Right lobe of liver (tissue), 6 donors: ENCODE measurements at regions not wholly inside any gene's neighbourhood (a gene's known extent, or its start where the extent isn't known, plus 50 kb on each side); places are given as distances from the start of the nearest gene placed in this dataset.

Source experiments
- ATAC-seq, 4 donors: fragments of 200-7000 bp; cut with Tn5 transposase; one replicate each; pipeline ENCODE4 v1.9.1; 2020; ENCODE audit warnings: mild to moderate bottlenecking in 4 of 4, moderate library complexity in 4 of 4
- DNase-seq, 3 donors: peaks; one replicate each; pipeline ENCODE4 v3.0.0-alpha.2; 2020
- H3K27ac ChIP-seq, 3 donors: fragments of 200-600 bp; one replicate each; pipeline ENCODE4 v1.8.0; 2022
- H3K27me3 ChIP-seq, 2 donors: fragments of 200-600 bp; one replicate each; pipeline ENCODE4 v1.8.0; 2022
- H3K36me3 ChIP-seq, 4 donors: fragments of 200-600 bp; sonication (generic) in 1 of 4; one replicate each; pipeline versions ENCODE4 v1.5.1 to v1.8.0; 2017 to 2022; ENCODE audit warnings: control low read depth in 1 of 4
- H3K4me1 ChIP-seq, 4 donors: fragments of 200-600 bp; sonication (generic) in 1 of 4; one replicate each; pipeline versions ENCODE4 v1.5.1 to v1.8.0; 2017 to 2022; ENCODE audit warnings: control low read depth in 1 of 4
- H3K4me3 ChIP-seq, 3 donors: fragments of 200-600 bp; one replicate each; pipeline ENCODE4 v1.8.0; 2022
- H3K9me3 ChIP-seq, 4 donors: fragments of 200-600 bp; sonication (generic) in 1 of 4; one replicate each; pipeline versions ENCODE4 v1.5.1 to v1.8.0; 2017 to 2022; ENCODE audit warnings: control low read depth in 1 of 4
- POLR2A ChIP-seq: fragments of 450-650 bp; IDR thresholded peaks from one replicate; pipeline ENCODE4 v1.6.1; 2017; ENCODE audit warnings: antibody characterized with exemption, mild to moderate bottlenecking
- WGBS: methylation state at CpG from one replicate; pipeline ENCODE4 v1.1.6; 2018; ENCODE audit warnings: low coverage, low lambda C conversion rate; ENCODE audit not compliant: insufficient coverage; ENCODE audit errors: missing lambda C conversion rate; 5-methylcytosine and 5-hydroxymethylcytosine counted together
- intact Hi-C, 2 donors: fragments of 100-400 bp; cut with DNase I; formaldehyde crosslinking; loops; one replicate each; pipeline versions ENCODE4 v1.11.2 to v1.14.1; 2022
- TF ChIP-seq, protein P1 (sequence below), 4 donors: fragments of 200-600 bp in 3 of 4; fragments of 450-650 bp in 1 of 4; IDR thresholded peaks; one replicate each; pipeline versions ENCODE4 v1.5.1 to v1.8.0; 2016 to 2022; ENCODE audit warnings: antibody characterized with exemption in 4 of 4, mild to moderate bottlenecking in 2 of 4
- donor health status: DM: no; HTN: yes; CAD: no.
- donor health status: DM: no; HTN: no; CAD: no.
- donor health status: DM: no; HTN: no; CAD: no.
- donor health status: DM: no; HTN: yes; CAD: no.
- donor health status: DM: no; HTN: yes; CAD: no.

DNA sequence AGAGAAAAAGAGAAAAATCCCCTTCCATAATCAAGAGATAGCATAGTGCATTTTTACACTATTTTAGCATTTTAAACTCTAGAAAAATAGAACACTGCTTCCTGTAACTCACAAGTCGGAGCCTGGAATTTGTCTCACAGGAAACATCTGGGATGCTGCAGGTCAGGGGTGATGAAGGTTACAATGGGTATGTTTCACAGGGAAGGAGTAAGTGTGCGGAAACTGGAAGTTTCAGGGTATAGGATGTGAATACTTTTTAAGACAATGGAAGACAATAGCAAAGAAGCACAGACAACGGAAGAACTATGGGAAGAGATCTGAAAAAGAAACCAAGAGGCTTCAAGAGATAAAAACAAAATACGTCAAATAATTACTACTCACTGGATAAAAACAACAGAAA, 361.0 kb upstream of the MARCKS start:
- no peaks in the 10 kb centered on the region for H3K27me3 ChIP-seq
- H3K4me1 ChIP-seq = peaks cover 0 to 2% (median 0%) of the 10 kb centered on the region in 4 donors
- no peak for TF ChIP-seq POLR2A
- TF ChIP-seq, protein P1, sequence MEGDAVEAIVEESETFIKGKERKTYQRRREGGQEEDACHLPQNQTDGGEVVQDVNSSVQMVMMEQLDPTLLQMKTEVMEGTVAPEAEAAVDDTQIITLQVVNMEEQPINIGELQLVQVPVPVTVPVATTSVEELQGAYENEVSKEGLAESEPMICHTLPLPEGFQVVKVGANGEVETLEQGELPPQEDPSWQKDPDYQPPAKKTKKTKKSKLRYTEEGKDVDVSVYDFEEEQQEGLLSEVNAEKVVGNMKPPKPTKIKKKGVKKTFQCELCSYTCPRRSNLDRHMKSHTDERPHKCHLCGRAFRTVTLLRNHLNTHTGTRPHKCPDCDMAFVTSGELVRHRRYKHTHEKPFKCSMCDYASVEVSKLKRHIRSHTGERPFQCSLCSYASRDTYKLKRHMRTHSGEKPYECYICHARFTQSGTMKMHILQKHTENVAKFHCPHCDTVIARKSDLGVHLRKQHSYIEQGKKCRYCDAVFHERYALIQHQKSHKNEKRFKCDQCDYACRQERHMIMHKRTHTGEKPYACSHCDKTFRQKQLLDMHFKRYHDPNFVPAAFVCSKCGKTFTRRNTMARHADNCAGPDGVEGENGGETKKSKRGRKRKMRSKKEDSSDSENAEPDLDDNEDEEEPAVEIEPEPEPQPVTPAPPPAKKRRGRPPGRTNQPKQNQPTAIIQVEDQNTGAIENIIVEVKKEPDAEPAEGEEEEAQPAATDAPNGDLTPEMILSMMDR (IDR thresholded peaks at IDR 0.05) = no peak
- intact Hi-C loops = no loop called here
- H3K4me3 ChIP-seq = no peak overlapping the region
- 53% methylated on average over 4 of the region's 4 CpGs for WGBS
- no peaks in the 10 kb centered on the region for H3K36me3 ChIP-seq
- H3K9me3 ChIP-seq = no peaks in the 10 kb centered on the region
- peak; percentile 64 to 85 (median 78) for ATAC-seq
- DNase-seq = no peak
- H3K27ac ChIP-seq = no peak overlapping the region

DNA sequence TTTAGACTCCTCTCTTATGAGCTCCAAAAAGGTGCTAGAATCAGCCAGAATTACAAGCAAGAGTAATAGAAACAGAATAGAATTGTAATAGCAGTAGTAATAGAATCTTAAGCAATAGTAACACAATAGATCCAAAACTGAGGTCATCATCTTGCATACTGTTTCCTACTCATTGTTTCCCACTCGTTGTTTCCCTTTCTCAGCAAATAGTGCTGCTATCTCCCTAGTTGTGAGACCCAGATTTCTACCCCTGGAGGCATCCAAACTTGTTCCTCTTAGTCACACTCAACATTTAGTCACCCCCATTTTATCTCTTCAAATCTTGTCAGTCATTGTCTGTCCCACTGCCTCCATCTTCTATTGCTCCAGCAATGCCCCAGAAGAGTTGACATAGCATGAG, 356.9 kb upstream of the MARCKS start:
- DNase-seq = no peak
- Histone ChIP-seq H3K36me3 (no peaks in the 10 kb centered on the region), H3K27ac (no peak overlapping the region), H3K4me3 (no peak overlapping the region), H3K27me3 (no peaks in the 10 kb centered on the region), H3K9me3 (no peaks in the 10 kb centered on the region), H3K4me1 (no peaks in the 10 kb centered on the region)
- no peak for ATAC-seq
- no peak for TF ChIP-seq POLR2A
- TF ChIP-seq, protein P1 (IDR thresholded peaks at IDR 0.05) = no peak
- 20% methylated on average over 1 of the region's 1 CpG for WGBS
- intact Hi-C loops = no loop called here

DNA sequence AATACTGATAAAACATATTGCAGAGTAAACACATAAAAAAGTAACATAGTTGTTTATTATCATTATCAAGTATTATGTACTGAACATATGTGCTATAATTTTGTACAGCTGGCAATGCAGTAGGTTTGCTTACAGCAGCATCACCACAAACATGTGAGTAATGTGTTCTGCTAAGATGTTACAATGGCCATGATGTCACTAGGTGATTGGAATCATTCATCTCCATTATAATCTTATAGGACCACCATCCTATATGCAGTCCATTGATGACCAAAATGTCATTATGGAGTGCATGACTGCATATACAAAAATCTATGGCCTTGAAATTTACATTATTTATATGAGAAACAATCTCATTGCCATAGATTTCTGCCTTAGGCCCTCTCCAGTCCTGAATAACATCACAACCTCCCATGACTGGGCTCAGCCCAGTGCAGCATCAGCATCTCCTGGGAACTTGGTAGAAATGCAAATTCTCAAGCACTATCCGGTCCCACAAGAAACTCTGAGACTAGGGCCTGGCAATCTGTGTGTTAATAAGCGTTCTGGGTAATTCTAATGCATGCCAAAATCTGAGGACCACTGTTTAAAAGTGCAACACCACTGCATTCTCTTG, 352.0 kb upstream of the MARCKS start:
- ATAC-seq (no peak), DNase-seq (no peak)
- H3K4me1 ChIP-seq = no peaks in the 10 kb centered on the region
- H3K27me3 ChIP-seq = no peaks in the 10 kb centered on the region
- WGBS = 72% methylated on average over 2 of the region's 2 CpGs
- H3K36me3 ChIP-seq = no peaks in the 10 kb centered on the region
- TF ChIP-seq, protein P1 (IDR thresholded peaks at IDR 0.05) = no peak
- no peak for TF ChIP-seq POLR2A
- H3K27ac ChIP-seq = no peak overlapping the region
- intact Hi-C loops = no loop called here
- H3K9me3 ChIP-seq = no peaks in the 10 kb centered on the region
- no peak overlapping the region for H3K4me3 ChIP-seq

DNA sequence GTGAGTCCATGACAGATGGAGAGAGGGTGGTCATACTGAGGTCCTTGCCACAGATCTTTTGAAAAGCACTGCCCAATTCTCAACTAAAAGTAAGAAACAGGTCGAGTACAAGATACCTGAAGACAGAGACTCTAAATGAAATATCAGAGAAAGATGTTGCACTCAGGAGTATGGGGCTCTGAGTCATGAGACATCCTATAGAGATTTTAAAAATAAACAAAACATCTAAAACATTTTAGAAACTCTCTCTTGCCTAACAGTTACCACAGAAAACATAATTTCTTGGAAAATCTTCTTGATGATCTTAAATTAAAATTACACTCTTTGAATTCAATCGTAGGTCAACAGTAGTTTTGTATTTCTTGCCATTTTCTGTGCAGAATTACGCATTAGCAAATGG, 348.9 kb upstream of the MARCKS start:
- H3K4me1 ChIP-seq = no peaks in the 10 kb centered on the region
- no peak for TF ChIP-seq POLR2A
- TF ChIP-seq, protein P1 (IDR thresholded peaks at IDR 0.05) = no peak
- no peaks in the 10 kb centered on the region for H3K27me3 ChIP-seq
- no peaks in the 10 kb centered on the region for H3K36me3 ChIP-seq
- 63% methylated on average over 3 of the region's 3 CpGs for WGBS
- intact Hi-C loops = no loop called here
- DNase-seq (no peak), ATAC-seq (no peak)
- H3K4me3 ChIP-seq = no peak overlapping the region
- H3K27ac ChIP-seq = no peak overlapping the region
- no peaks in the 10 kb centered on the region for H3K9me3 ChIP-seq

DNA sequence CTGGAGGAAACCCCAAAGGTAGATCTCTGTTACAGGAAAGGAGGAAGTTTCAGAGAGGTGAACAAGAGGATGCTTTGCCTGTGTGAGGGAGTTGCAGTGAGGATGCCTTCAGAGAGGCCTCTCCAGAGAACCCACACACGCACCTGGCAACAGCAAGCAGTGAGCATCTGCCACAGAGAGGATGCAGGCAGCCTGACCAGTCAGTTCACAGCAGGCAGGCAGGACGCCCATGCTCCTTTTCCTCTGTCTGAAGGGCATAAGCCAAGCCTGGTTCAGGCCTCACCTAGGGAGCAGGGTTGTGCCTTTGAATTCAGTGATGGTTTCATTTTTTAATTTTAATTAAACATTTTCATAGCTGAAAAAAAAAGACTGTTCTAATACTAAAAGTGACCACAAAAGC, 346.0 kb upstream of the MARCKS start:
- TF ChIP-seq, protein P1 (IDR thresholded peaks at IDR 0.05) = no peak
- no peak for TF ChIP-seq POLR2A
- H3K9me3 ChIP-seq = no peaks in the 10 kb centered on the region
- ATAC-seq (no peak), DNase-seq (no peak)
- no peaks in the 10 kb centered on the region for H3K27me3 ChIP-seq
- WGBS = 56% methylated on average over 2 of the region's 2 CpGs
- H3K4me3 ChIP-seq = no peak overlapping the region
- intact Hi-C loops = no loop called here
- H3K36me3 ChIP-seq = no peaks in the 10 kb centered on the region
- H3K27ac ChIP-seq = no peak overlapping the region
- H3K4me1 ChIP-seq = no peaks in the 10 kb centered on the region
